ENCODE measurements at regions not wholly inside any gene's neighbourhood (a gene's known extent, or its start where the extent isn't known, plus 50 kb on each side); places are given as distances from the start of the nearest gene placed in this dataset.
"Not testable (repeated sequence)": the region's sequence is repeated elsewhere in the genome, so short reads cannot be mapped to it uniquely, and the experiment has no call there.

- DNase-seq (ENCODE audit: low spot score) (no peak), FAIRE-seq (no peak)
Measured at GRCh38 chrX:46029777-46030176, 515.4 kb downstream of the ZNF674 start.

GRCh38 chrX:46016296-46016695 lies 528.9 kb downstream of the ZNF674 start:
- FAIRE-seq = no peak
- DNase-seq (ENCODE audit: low spot score) = no peak

- no peak for DNase-seq (ENCODE audit: low spot score)
- no peak for FAIRE-seq
Measured at GRCh38 chrX:46015653-46016052, 529.6 kb downstream of the ZNF674 start.

- DNase-seq (ENCODE audit: low spot score) (no peak), FAIRE-seq (no peak)
Measured at GRCh38 chrX:45992402-45993123, 552.7 kb downstream of the ZNF674 start.

- DNase-seq (ENCODE audit: low spot score) (no peak), FAIRE-seq (peak; percentile 18)
Measured at GRCh38 chrX:45986971-45987370, 558.2 kb downstream of the ZNF674 start.

- DNase-seq (ENCODE audit: low spot score) (no peak), FAIRE-seq (no peak)
Measured at GRCh38 chrX:45986081-45986480, 559.1 kb downstream of the ZNF674 start.

GRCh38 chrX:45982958-45983727 lies 562.1 kb downstream of the ZNF674 start:
- not testable (repeated sequence) for DNase-seq (ENCODE audit: low spot score); FAIRE-seq

- no peak for FAIRE-seq
- DNase-seq (ENCODE audit: low spot score) = no peak
Measured at GRCh38 chrX:45980726-45981125, 564.5 kb downstream of the ZNF674 start.

GRCh38 chrX:45975633-45976032 lies 569.6 kb downstream of the ZNF674 start:
- no peak for DNase-seq (ENCODE audit: low spot score)
- FAIRE-seq = no peak

GRCh38 chrX:45972636-45973035 lies 572.6 kb downstream of the ZNF674 start:
- FAIRE-seq = no peak
- DNase-seq (ENCODE audit: low spot score) = no peak

GRCh38 chrX:45959567-45959966 lies 585.7 kb downstream of the ZNF674 start:
- FAIRE-seq = no peak
- no peak for DNase-seq (ENCODE audit: low spot score)

GRCh38 chrX:45956191-45956870 lies 588.9 kb downstream of the ZNF674 start:
- FAIRE-seq (no peak), DNase-seq (ENCODE audit: low spot score) (no peak)

GRCh38 chrX:45955661-45956060 lies 589.6 kb downstream of the ZNF674 start:
- FAIRE-seq (no peak), DNase-seq (ENCODE audit: low spot score) (no peak)

GRCh38 chrX:45954026-45954425 lies 591.2 kb downstream of the ZNF674 start:
- FAIRE-seq = no peak
- DNase-seq (ENCODE audit: low spot score) = no peak

GRCh38 chrX:45952030-45952429 lies 593.2 kb downstream of the ZNF674 start:
- no peak for FAIRE-seq

GRCh38 chrX:45935408-45935807 lies 609.8 kb downstream of the ZNF674 start:
- DNase-seq (ENCODE audit: low spot score) (no peak), FAIRE-seq (no peak)

More at GRCh38 chrX:45952030-45952429, 593.2 kb downstream of the ZNF674 start:
- no peak for DNase-seq (ENCODE audit: low spot score)

- DNase-seq (ENCODE audit: low spot score) = no peak
- no peak for FAIRE-seq
Measured at GRCh38 chrX:45912316-45912715, 632.9 kb downstream of the ZNF674 start.

GRCh38 chrX:45907786-45908185 lies 637.4 kb downstream of the ZNF674 start:
- DNase-seq (ENCODE audit: low spot score) (no peak), FAIRE-seq (no peak)

- FAIRE-seq (no peak), DNase-seq (ENCODE audit: low spot score) (no peak)
Measured at GRCh38 chrX:45903781-45904201, 641.4 kb downstream of the ZNF674 start.

- DNase-seq (ENCODE audit: low spot score) = no peak
- no peak for FAIRE-seq
Measured at GRCh38 chrX:45900766-45901615, 644.2 kb downstream of the ZNF674 start.

Measured in RCC 7860 (cell line).